CD4-positive, alpha-beta T cell (primary cell): ENCODE measurements at regions not wholly inside any gene's neighbourhood (a gene's known extent, or its start where the extent isn't known, plus 50 kb on each side); places are given as distances from the start of the nearest gene placed in this dataset.

ENCODE experiments used
- ATAC-seq: fragments of 200-7000 bp; cut with Tn5 transposase; one replicate; pipeline ENCODE4 v1.10.0; 2022; ENCODE audit warnings: mild to moderate bottlenecking; ENCODE audit not compliant: poor library complexity
- CTCF ChIA-PET: fragments of 350-600 bp; sonication (Branson Sonifier 250); formaldehyde crosslinking; loops from one replicate; lab custom pipeline; 2021; ENCODE audit warnings: antibody characterized with exemption, inconsistent platforms; lab: Charles Lee
- POLR2A ChIA-PET: fragments of 350-600 bp; sonication (Branson Sonifier 250); formaldehyde crosslinking; loops from one replicate; lab custom pipeline; 2021; ENCODE audit warnings: antibody characterized with exemption, inconsistent platforms; lab: Charles Lee
- DNase-seq, 14 experiments: peaks; one replicate each; pipeline ENCODE4 v3.0.0-alpha.2; 2013 to 2020; ENCODE audit warnings: mixed read lengths in 2 of 14
- H3K27ac ChIP-seq, 2 donors: one replicate each; pipeline versions ENCODE4 v1.5.1 to v1.7.0; 2013; ENCODE audit warnings: low read length in 2 of 2, low read depth in 1 of 2, mild to moderate bottlenecking in 1 of 2
- H3K27me3 ChIP-seq, 2 experiments: 1 replicate in 1 of 2; 2 replicates in 1 of 2; pipeline versions ENCODE4 v1.6.1 to v1.7.0; 2013; ENCODE audit warnings: low read length in 2 of 2, control low read depth in 1 of 2, mild to moderate bottlenecking in 1 of 2, moderate library complexity in 1 of 2; ENCODE audit not compliant: insufficient read depth in 2 of 2, control insufficient read depth in 1 of 2
- H3K36me3 ChIP-seq: one replicate; pipeline ENCODE4 v1.6.1; 2013; ENCODE audit warnings: low read length, control low read depth; ENCODE audit not compliant: insufficient read depth
- H3K4me1 ChIP-seq: one replicate; pipeline ENCODE4 v1.6.1; 2013; ENCODE audit warnings: low read length, control low read depth; ENCODE audit not compliant: insufficient read depth
- H3K4me3 ChIP-seq: one replicate; pipeline ENCODE4 v1.5.1; 2013; ENCODE audit warnings: mild to moderate bottlenecking, low read length, moderate library complexity
- H3K9me3 ChIP-seq, 2 experiments: 1 replicate in 1 of 2; 2 replicates in 1 of 2; pipeline versions ENCODE4 v1.6.1 to v1.7.0; 2013; ENCODE audit warnings: low read length in 2 of 2, mild to moderate bottlenecking in 2 of 2, control low read depth in 1 of 2, moderate library complexity in 1 of 2; ENCODE audit not compliant: control insufficient read depth in 1 of 2, insufficient read depth in 1 of 2
- H3K27ac Mint-ChIP-seq: one replicate; pipeline ENCODE4 v1.8.0; 2020; ENCODE audit warnings: mixed read lengths
- H3K27me3 Mint-ChIP-seq: one replicate; pipeline ENCODE4 v1.8.0; 2021; ENCODE audit warnings: mixed read lengths
- H3K36me3 Mint-ChIP-seq: one replicate; pipeline ENCODE4 v1.8.0; 2021; ENCODE audit warnings: low read depth, mixed read lengths
- H3K4me1 Mint-ChIP-seq: one replicate; pipeline ENCODE4 v1.8.0; 2021; ENCODE audit warnings: low read depth, mixed read lengths
- H3K4me3 Mint-ChIP-seq: one replicate; pipeline ENCODE4 v1.8.0; 2020; ENCODE audit warnings: mild to moderate bottlenecking, mixed read lengths
- H3K9me3 Mint-ChIP-seq: one replicate; pipeline ENCODE4 v1.8.0; 2020; ENCODE audit warnings: mixed read lengths
- intact Hi-C, 2 experiments: fragments of 100-400 bp; cut with DNase I in 1 of 2; cut with micrococcal nuclease in 1 of 2; formaldehyde crosslinking; loops; one replicate each; pipeline versions ENCODE4 v1.15.1 to v1.9.0; 2023 to 2025; cut with DNase I, micrococcal nuclease
- TF ChIP-seq, protein P1 (sequence below): fragments of 200-600 bp; IDR thresholded peaks from one replicate; pipeline ENCODE4 v1.8.0; 2022; ENCODE audit warnings: antibody characterized with exemption, mild to moderate bottlenecking

DNA sequence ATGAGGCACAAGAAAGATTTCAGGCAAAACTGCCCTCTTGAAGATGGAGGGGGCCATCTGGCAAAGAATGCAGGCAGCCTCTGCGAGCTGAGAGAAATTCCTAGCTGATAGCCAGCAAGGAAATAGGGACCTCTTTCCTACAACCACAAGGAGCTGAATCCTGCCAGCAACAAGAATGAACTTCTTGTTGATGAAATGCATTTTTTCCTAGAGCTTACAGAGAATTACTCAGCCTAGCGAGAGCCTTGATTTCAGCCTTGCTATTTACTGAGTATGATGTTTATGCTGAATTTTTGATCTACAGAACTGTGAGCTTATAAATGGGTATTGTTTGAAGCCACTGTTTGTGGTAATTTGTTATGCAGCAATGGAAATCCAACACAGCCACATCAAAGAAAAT is 148.5 kb upstream of the NAALADL2 start:
- no peaks in the 10 kb centered on the region for H3K4me1 ChIP-seq

DNA sequence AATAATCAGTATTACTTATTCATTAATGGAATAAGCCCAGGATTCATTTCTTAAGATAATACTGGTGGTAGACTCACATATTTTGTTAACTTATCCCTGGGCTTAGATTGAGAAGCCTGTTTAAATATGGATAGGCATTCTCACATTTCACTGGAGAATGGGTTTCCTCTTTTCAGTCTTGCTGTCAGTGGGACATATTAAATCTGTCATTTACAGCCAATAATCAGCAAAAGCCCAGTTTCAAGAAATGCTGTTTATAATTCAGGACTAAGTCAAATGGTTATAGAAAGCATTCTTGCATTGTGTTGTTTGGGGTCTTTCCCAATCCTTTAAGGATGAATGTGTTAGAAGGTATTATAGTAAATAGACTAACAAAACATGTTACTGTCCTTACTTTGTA is 143.7 kb upstream of the NAALADL2 start:
- H3K4me3 ChIP-seq, result no peak overlapping the region
- H3K36me3 ChIP-seq, result no peaks in the 10 kb centered on the region
- intact Hi-C loops, result no loop called here
- Mint-ChIP-seq H3K4me1 (no peaks in the 10 kb centered on the region), H3K27me3 (no peaks in the 10 kb centered on the region), H3K36me3 (no peaks in the 10 kb centered on the region), H3K27ac (no peak overlapping the region), H3K4me3 (no peak overlapping the region), H3K9me3 (no peaks in the 10 kb centered on the region)
- TF ChIP-seq, protein P1, sequence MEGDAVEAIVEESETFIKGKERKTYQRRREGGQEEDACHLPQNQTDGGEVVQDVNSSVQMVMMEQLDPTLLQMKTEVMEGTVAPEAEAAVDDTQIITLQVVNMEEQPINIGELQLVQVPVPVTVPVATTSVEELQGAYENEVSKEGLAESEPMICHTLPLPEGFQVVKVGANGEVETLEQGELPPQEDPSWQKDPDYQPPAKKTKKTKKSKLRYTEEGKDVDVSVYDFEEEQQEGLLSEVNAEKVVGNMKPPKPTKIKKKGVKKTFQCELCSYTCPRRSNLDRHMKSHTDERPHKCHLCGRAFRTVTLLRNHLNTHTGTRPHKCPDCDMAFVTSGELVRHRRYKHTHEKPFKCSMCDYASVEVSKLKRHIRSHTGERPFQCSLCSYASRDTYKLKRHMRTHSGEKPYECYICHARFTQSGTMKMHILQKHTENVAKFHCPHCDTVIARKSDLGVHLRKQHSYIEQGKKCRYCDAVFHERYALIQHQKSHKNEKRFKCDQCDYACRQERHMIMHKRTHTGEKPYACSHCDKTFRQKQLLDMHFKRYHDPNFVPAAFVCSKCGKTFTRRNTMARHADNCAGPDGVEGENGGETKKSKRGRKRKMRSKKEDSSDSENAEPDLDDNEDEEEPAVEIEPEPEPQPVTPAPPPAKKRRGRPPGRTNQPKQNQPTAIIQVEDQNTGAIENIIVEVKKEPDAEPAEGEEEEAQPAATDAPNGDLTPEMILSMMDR, result no peak
- ATAC-seq, result no peak
- peaks cover 0 to 5% of the 10 kb centered on the region in 2 experiments for H3K9me3 ChIP-seq
- ChIA-PET POLR2A (no interaction called here), CTCF (no interaction called here)
- H3K27me3 ChIP-seq, result no peaks in the 10 kb centered on the region
- H3K4me1 ChIP-seq, result no peaks in the 10 kb centered on the region
- no peak overlapping the region for H3K27ac ChIP-seq
- DNase-seq, result no peak

More for the DNA sequence above, 148.5 kb upstream of the NAALADL2 start:
- DNase-seq (no peak), ATAC-seq (no peak)
- Histone ChIP-seq H3K36me3 (no peaks in the 10 kb centered on the region), H3K4me3 (no peak overlapping the region), H3K9me3 (peaks cover 0 to 10% of the 10 kb centered on the region in 2 experiments), H3K27me3 (no peaks in the 10 kb centered on the region), H3K27ac (no peak overlapping the region)
- CTCF ChIA-PET, result no interaction called here
- Mint-ChIP-seq H3K9me3 (peaks cover 5% of the 10 kb centered on the region), H3K4me3 (no peak overlapping the region), H3K4me1 (no peaks in the 10 kb centered on the region), H3K27me3 (no peaks in the 10 kb centered on the region), H3K36me3 (no peaks in the 10 kb centered on the region), H3K27ac (no peak overlapping the region)
- POLR2A ChIA-PET, result no interaction called here
- TF ChIP-seq, protein P1, result no peak
- intact Hi-C loops, result no loop called here

DNA sequence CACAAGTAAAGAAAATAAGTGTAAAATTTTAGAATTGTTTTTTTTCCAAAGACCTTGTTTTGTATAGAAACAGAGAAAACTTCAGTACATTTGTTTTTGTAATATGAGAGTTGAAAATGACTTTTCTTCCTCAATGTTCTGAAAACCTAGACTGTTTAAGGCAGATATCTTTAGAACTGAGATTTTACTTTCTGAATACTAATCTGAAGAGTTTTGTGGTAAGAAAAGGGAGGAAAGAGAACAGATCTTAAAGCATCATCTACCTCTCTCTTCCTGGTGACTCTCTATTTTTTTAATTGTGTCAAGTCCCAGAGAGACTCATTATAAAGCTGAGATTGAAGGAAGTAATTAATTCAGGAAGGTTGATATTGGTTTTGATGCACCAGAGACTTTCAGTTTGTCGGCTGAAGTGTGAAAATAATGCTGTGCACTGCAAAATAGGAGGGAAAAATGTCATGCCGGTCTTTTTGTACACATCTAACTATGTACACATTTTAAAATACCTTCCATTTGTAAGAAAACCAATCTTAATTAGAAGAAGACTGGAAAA is 142.1 kb upstream of the NAALADL2 start:
- ATAC-seq (no peak), DNase-seq (no peak)
- ChIA-PET POLR2A (no interaction called here), CTCF (no interaction called here)
- intact Hi-C loops, result no loop called here
- Histone ChIP-seq H3K27me3 (no peaks in the 10 kb centered on the region), H3K36me3 (no peaks in the 10 kb centered on the region), H3K4me1 (no peaks in the 10 kb centered on the region), H3K27ac (no peak overlapping the region), H3K9me3 (peaks cover 0 to 5% of the 10 kb centered on the region in 2 experiments), H3K4me3 (no peak overlapping the region)
- H3K4me3 Mint-ChIP-seq, result no peak overlapping the region
- H3K36me3 Mint-ChIP-seq, result no peaks in the 10 kb centered on the region
- no peak overlapping the region for H3K27ac Mint-ChIP-seq
- no peaks in the 10 kb centered on the region for H3K27me3 Mint-ChIP-seq
- H3K4me1 Mint-ChIP-seq, result no peaks in the 10 kb centered on the region
- no peaks in the 10 kb centered on the region for H3K9me3 Mint-ChIP-seq
- TF ChIP-seq, protein P1, result no peak
